ENCODE measurements at regions not wholly inside any gene's neighbourhood (a gene's known extent, or its start where the extent isn't known, plus 50 kb on each side); places are given as distances from the start of the nearest gene placed in this dataset.

DNA sequence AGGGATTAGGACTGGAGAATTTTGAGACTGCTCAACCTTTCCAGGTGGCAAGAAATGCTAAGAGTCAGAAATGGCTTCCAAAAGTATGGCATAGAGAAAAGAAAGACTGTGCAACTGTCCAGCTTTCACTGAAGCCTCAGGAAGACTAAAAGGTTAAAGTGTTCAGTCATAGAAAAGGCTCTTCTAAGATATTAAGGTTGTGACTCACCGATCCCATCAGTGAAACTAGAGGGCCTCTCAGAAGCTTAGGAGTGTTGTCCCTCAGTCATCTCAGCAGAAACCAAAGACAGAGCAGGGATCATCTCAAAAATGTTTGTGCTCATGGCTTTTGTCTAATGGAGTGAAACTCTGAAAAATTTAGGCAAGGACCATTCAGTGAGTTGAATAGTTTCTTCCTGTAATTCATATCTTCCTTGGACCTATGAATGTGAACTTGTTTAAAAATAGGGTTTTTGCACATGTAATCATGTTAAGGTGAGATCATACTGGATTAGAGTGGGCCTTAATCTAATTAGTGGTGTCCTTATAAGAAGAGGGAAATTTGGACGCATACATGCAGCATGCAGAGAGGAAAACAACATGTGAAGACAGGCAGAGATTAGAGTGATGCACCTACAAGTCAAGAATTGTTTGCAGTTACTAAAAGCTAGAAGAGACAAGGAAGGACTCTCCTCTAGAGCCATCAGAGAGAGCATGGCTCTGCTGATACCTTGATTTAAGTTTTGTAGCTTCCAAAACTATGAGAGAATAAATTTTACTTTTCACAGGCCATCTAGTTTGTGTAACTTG, 71.3 kb downstream of the RPE65 start:
- no peak for ATAC-seq
- intact Hi-C loops (cut with DNase I) = no loop called here
- no peak for DNase-seq (ENCODE audit: missing footprints)

DNA sequence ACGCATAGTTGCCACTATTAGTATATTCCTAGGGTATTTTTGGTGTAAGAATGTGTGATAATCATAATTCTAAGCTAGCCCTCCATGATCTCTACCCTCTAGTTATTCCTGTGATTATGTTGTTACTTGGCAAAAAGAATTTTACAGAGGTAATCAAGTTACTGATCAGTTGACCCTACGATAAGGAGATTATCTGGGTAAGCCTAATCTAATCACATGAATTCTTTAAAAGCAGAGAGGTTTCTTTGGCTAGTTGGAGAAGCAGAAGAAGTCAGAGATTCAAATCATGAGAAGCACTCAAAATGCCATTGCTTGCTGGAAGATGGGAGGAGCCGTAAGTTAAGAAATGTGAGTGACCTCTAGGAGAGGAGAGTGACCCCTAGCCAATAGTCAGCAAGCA, 72.7 kb downstream of the RPE65 start:
- no peak for ATAC-seq
- DNase-seq (ENCODE audit: missing footprints) = no peak
- intact Hi-C loops (cut with DNase I) = no loop called here

- intact Hi-C loops (cut with DNase I) = no loop called here
- no peak for DNase-seq (ENCODE audit: missing footprints)
- ATAC-seq = no peak
These were observed 73.3 kb downstream of the RPE65 start for GRCh38 chr1:68376441-68376840.

DNA sequence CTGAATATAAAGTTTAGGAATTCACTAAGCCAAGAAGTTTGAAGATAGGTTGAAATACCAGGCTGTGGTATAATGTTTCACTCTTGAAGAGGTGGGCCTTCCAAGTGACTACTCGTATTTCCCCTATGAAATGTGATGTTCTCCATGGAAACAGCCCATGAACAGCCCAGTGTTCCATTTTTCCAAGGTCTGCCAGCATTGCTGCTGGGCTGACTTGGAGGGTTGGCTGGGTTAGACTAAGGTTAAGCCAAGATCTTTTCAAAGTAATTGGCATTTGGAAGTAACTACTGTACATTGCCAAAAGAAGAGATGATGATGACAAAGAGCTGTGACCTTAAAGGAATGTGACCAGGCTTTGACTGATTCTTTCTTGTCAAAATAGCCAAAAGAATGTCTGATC, 73.8 kb downstream of the RPE65 start:
- no peak for DNase-seq (ENCODE audit: missing footprints)
- ATAC-seq = no peak
- intact Hi-C loops (cut with DNase I) = no loop called here

DNA sequence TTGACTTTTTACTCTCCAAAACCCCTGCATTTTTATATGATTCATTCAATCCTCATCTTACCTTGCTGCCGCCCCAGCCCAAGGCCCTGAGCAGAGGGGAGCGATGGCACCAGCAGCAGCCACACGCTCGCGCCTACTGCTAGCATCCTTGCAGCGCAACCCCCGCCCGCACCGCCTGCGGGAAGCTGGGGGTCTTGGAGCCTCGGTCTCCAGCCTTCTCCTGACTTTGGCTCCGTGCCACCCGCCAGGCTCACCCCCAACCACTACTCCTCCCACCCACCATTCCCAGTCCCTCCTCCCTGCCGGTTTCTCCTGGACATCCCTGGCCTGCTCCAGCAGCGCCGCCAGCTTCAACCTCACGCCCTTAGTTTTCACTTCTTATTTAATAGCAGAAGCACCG, 76.6 kb downstream of the RPE65 start:
- ATAC-seq = no peak
- intact Hi-C loops (cut with DNase I) = no loop called here
- DNase-seq (ENCODE audit: missing footprints) = no peak

- no peak for DNase-seq (ENCODE audit: missing footprints)
- intact Hi-C loops (cut with DNase I) = no loop called here
These were observed 77.3 kb downstream of the RPE65 start for GRCh38 chr1:68372487-68372886.

DNA sequence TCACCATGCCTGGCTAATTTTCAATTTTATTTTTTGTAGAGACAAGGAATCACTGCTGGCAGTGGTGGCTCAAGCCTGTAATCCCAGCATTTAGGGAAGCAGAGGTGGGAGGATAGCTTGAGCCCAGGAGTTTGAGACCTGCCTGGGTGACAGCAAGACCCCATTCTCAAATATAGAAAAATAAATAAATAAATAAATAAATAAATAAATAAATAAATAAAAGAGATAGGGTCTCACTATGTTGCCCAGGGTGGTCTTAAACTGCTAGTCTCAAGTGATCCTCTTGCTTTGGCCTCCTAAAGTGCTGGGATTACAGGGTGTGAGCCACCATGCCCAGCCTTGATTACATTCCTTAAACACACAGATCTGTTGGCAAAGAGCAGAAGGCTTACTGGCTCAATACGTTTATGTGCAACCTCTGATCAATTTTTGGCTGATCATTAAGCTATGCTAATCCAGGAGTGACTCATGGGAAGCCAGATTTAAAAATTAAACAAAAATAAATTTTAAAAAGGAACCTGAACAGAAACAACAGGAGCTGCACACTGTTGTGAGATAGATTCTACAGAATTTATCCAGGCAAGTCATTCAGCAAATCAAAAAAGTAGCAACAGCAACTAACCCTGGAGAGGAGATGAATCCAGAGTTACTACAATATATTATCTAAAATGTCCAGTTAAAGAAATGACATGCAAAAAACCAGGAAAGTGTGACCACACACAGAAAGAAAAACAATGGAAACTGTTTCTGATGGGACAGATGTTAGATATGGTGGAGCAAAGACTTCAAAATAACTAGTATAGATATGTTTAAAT, 79.4 kb downstream of the RPE65 start:
- intact Hi-C loops (cut with DNase I) = no loop called here
- DNase-seq (ENCODE audit: missing footprints) = no peak
- no peak for ATAC-seq

More at GRCh38 chr1:68372487-68372886, 77.3 kb downstream of the RPE65 start:
- ATAC-seq = no peak

- intact Hi-C loops (cut with DNase I) = no loop called here
- no peak for DNase-seq (ENCODE audit: missing footprints)
- no peak for ATAC-seq
These were observed 83.2 kb downstream of the RPE65 start for GRCh38 chr1:68366572-68366971.

DNA sequence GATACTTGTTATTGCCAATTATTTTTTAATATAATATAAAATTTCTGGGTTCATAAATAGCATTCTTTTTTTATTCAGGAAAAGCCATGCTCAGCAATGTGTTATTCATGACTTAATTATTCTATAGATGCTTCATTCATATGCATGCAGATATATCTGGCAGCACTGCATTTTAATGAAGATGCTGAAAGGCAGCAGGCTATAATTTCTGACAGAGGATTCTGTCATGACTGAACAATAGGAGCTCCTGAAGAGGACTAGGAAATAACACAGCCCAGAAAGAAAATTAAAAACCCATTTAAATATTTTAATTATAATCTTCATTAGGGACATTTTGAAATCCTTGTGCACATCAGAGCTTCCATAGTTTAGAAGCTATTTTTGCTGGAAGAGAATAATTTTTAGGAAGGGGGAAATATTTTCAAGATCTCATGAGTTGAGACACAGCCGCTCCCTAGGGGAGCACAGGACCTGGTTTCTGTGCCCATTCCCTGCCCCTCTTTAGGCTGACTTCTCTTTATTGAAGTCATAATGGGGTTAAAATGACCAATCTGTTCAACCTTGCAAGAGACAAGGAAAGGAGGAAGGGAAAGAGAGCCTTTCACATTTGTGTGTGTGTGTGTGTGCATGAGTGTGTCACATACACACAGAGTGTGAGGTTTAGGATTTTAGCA, 83.9 kb downstream of the RPE65 start:
- ATAC-seq (no peak), DNase-seq (ENCODE audit: missing footprints) (no peak)
- intact Hi-C loops (cut with DNase I) = no loop called here

GRCh38 chr1:68363339-68363738, 86.4 kb downstream of the RPE65 start:
- ATAC-seq (no peak), DNase-seq (ENCODE audit: missing footprints) (no peak)
- intact Hi-C loops (cut with DNase I) = no loop called here

DNA sequence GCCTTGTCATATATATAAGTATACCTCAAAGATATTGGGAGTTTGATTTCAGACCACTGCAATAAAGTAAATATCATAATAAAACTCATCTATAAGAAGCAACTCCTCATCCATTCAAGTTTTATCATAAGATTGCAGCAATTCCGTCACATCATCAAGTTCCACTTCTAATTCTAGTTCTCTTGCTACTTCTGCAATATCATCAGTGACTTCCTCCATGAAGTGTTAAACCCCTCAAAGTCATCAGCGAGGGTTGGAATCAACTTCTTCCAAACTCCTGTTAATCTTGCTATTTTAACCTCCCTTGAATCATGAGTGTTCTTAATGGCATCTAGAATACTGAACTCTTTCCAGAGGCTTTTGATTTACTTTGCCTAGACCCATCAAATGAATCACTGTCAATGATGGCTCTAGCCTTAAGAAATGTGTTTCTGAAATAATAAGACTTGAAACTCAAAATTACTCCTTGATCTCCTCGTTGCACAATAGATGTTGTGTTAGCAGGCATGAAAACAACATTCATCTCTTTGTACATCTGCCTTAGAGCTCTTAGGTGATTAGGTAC, 88.3 kb downstream of the RPE65 start:
- DNase-seq (ENCODE audit: missing footprints) (no peak), ATAC-seq (no peak)
- intact Hi-C loops (cut with DNase I) = no loop called here

- intact Hi-C loops (cut with DNase I) = no loop called here
- ATAC-seq (no peak), DNase-seq (ENCODE audit: missing footprints) (no peak)
These were observed 90.7 kb downstream of the RPE65 start for GRCh38 chr1:68359045-68359444.

GRCh38 chr1:68358439-68358838, 91.3 kb downstream of the RPE65 start:
- intact Hi-C loops (cut with DNase I) = no loop called here
- peak; percentile 34 for ATAC-seq
- DNase-seq (ENCODE audit: missing footprints) = no peak

DNA sequence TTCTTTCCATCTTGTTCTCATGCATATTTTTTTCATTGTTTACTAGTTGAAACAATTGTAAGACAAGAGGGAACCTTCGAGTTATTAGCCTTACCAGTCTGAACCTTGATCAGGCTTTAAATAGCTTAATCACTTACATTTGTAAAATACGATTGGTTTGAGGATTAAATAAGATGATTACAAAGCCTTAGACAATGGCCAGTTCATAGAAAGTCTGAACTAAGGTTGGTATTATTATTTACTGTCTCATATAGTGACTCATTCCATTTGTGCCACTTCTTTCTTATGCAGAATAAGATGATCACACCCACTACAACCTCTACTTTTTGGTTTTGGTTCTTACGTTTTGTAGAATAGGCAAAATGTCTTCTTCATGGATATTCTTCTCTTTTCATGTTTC, 94.1 kb downstream of the RPE65 start:
- ATAC-seq = no peak
- intact Hi-C loops (cut with DNase I) = no loop called here
- no peak for DNase-seq (ENCODE audit: missing footprints)

DNA sequence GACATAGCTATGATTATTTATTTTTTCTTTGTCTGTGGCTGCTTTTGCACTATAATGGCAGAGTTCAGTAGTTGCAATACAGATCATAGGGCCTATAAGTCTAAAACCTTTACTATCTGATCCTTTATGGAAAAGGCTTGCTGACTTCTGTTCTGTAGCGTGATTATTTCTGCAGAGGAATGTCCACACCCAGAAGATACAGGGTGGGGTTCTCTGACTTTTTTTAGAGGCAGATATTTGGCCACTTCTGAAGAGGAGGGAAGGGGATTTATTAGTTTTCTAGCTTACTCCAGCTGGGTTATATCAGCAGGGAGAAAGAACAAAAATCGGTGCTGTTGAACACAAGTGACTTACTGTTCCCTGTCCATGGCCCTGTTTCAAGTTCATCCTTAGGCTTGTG, 97.6 kb downstream of the RPE65 start:
- no peak for ATAC-seq
- intact Hi-C loops (cut with DNase I) = no loop called here
- no peak for DNase-seq (ENCODE audit: missing footprints)

DNA sequence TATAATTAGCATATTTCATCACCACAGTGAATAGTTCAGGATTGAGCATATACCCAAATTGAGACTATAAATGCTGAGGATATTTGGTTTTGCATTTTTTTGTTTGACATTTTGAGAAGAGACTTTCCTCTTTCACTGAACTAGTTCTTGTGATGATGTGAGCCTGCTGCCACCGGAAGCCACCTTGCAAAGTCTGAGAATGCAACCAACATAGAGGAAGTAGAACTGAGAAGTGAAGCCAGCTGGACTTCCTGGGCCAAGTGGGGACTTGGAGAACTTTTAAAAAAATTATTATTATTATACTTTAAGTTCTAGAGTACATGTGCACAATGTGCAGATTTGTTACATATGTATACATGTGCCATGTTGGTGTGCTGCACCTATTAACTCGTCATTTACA, 102.3 kb downstream of the RPE65 start:
- intact Hi-C loops (cut with DNase I) = loop anchor here (10.0 kb wide), 1 partner anchor 583 kb away; no protein-coding TSS in a partner anchor
- DNase-seq (ENCODE audit: missing footprints) (peak; percentile 74), ATAC-seq (peak; percentile 66)

GRCh38 chr1:68346188-68346808, 103.5 kb downstream of the RPE65 start:
- DNase-seq (ENCODE audit: missing footprints) (no peak), ATAC-seq (no peak)
- intact Hi-C loops (cut with DNase I) = loop anchor here (1.0 to 10.0 kb wide), 2 partner anchors 229 to 581 kb away; no protein-coding TSS in a partner anchor

DNA sequence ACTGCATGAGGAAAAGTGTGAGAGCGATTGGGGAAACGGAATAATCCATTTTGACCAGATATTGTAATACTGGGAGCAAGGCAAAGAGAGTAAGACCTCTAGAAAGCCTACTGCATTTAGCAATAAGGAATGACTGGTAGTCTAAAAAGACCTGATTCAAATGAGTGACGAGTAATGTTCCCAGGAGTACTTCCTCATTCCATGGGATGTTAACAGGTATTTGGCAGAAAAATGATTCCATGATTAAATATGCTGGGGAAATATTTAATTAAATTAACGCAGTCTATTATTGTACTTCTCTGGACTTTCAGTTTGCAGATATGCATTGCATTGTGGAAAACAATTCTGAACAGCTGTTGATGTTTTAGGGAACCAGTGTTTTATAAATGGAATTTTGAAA, 105.5 kb downstream of the RPE65 start:
- no peak for DNase-seq (ENCODE audit: missing footprints)
- ATAC-seq = no peak
- intact Hi-C loops (cut with DNase I) = loop anchor here (5.0 to 10.0 kb wide), 2 partner anchors 492 to 579 kb away; no protein-coding TSS in a partner anchor

- ATAC-seq = no peak
- intact Hi-C loops (cut with DNase I) = loop anchor here (5.0 to 10.0 kb wide), 2 partner anchors 489 to 576 kb away; no protein-coding TSS in a partner anchor
- no peak for DNase-seq (ENCODE audit: missing footprints)
These were observed 108.6 kb upstream of the WLS start for GRCh38 chr1:68340951-68341350.
